ENCODE measurements at regions not wholly inside any gene's neighbourhood (a gene's known extent, or its start where the extent isn't known, plus 50 kb on each side); places are given as distances from the start of the nearest gene placed in this dataset.
A peak's percentile ranks its signal among the peaks of the same experiment; 100 is the strongest.

DNA sequence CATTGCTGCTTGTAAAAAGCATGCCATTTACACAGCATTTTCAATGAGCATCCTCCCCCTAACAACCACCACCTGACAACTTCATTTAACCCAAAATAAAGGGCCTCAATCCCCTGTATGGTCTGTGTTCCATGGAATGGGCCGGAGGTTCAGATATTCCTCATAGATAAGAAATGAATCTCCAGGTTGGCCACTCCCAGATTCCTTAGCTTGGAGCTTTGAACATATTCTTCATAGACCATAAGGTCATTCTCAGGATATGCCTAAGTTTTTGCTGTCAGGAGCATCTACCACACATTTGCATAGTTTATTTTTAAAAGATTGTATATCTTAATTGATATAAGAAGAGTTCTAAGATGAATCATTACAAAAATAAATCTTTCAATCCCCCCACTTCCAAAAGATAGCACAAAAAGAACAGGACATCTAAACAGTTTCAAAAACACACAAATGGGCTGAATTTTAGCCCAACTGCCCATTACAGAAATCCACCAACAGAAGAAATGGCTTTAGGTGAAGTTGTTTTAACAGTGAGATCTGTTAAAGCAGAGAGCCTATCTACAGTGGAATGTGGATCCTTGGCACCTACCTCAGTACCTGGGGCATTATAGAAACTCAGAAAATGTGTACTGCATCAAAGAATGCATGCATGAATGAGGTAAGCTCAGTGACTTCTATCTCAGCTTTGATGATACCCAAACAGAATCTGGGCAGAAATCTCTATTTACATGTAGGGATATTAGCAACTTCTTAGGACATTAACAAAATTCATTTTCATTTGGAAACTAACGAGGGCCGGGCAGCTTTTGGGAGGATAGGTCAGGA lies 179.8 kb downstream of the SEC61B start:
- DNase-seq: no peak

DNA sequence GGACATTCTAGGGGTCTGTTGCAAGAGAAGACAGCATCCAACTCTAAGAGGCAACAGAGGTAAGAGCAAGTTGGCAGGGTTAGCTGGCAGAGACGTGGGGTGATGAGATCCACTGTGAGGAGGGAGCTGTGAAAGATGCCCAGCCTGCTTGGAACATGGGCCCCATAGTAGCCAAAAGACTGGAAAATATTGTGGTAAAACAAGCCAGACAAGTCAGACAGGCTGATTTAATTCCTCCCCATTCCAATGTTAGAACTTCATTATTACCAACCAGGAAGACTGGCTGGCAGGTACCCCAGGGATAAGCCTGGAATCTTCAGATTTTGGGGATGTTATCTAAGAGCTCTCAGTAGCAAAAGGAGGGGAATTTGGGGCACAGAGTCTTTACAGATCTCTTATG lies 181.3 kb downstream of the SEC61B start:
- no peak for DNase-seq

DNA sequence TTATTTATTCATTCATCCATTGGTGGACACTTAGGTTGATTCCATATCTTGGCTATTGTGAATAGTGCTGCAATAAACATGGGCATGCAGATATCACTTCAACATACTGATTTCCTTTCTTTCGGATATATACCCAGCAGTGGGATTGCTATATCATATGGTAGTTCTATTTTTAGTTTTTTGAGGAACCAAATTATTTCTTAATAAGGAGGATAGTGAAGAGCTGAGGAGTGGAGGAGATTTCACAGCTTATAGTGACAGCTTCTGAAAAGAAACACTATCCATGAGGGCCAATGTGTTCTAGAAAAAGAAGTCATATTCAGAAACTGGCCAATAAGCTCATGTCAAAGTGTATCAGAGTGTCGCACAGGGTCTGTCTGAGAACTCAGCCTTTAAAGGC lies 183.3 kb downstream of the SEC61B start:
- DNase-seq: no peak

DNA sequence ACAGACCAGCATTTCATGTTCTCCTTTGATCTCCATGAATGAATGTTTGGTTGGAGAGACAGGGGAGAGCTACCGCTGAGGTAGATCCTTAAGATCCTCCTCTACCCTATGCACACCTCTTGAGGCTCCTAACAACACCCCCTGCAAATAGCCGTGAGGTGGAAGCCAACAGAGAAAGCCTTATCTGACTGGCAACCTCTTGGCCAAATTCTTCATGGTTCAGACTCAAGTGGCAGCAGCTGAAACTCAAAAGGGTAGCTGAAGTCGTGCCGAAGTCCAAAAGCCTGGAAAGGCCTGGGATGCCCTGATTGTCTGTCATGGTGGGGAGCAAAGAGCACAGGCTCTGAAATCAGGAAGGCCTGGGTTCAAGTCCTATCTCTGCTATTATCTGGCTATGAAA lies 184.9 kb downstream of the SEC61B start:
- DNase-seq: no peak

DNA sequence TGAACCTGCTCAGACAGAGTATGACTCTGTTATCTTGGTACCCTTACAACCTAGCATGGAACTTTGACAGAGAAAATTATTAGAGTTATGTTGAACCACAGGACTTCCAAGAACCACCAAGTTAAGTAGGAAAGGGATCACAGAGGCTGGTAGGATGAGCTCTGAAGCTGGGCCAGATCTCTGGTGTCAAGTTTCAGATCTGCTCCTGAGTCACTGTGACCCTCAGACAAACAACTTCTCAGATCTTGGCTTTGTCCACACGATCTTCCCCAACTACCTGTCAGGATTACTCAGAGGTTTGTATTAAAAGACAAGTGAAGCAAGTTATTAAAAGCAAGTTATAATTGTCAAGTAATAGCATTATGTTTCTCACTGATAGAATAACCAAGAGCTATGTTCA lies 189.0 kb downstream of the SEC61B start:
- DNase-seq: no peak

DNA sequence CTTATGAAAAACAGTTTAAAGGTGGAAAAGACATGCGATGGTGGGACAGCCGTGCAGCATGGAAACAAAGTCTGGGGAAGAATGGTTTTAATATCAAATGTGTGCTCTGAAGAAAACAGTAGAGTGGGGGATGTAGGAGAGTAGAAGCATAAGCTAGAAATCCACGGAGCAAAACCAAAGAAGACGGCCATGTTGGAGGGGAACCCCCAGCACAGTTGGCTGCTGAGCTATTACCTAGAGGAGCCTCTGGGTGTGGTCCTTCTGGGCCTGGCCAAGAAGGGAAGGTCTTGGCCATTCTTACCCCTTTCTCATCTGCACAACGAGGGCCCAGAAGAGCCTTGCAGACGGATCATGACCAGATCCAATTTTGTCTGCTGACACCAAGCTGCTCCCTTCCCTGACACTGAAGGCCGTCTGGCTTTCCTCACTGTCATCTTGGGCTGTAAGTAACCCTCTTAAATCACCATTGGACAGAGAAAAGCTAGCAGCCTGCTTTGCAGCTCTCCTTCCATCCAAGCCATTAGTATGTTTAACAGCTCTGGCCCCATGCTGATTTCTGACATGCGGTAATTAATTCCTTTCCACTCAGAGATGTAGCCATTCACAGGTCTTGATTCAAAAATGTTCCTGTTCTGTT lies 189.5 kb downstream of the SEC61B start:
- no peak for DNase-seq

DNA sequence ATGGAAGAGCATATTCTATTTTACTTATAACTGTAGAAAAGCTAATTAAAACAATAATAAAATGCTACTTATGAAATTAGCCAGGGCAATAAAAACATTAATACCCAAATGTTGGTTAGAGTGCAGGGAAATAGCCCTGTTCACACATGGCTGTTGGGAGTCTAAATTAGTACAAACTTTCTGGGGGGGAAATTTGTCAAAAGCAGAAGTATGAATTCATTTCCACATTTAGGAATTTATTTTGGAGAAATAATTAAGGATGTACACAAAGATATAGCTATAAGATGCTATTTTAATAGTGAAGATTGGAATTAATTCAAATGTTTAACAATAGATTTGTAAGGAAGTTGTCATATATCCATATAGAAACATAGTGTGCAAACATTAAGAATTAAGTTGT lies 190.5 kb downstream of the SEC61B start:
- DNase-seq: no peak

DNA sequence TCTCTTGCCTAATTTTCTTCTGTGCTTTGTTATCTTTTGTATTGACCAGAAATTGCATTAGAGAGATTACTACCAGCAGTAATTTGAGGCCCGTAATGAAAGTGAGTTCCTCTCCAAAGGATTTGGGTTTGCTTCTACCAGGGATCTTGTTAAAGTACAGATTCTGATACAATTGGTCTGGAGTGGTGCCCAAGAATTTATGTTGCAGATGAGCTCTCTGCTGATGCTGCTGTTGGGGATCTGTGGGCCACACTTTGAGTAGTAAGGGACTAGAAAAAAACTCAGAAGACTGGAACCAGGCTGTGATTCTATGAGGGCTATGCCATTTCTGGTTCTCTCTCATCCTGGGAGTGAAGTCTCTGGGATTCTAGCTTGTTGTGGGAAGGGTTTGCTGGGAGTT lies 192.2 kb downstream of the SEC61B start:
- DNase-seq: no peak

DNA sequence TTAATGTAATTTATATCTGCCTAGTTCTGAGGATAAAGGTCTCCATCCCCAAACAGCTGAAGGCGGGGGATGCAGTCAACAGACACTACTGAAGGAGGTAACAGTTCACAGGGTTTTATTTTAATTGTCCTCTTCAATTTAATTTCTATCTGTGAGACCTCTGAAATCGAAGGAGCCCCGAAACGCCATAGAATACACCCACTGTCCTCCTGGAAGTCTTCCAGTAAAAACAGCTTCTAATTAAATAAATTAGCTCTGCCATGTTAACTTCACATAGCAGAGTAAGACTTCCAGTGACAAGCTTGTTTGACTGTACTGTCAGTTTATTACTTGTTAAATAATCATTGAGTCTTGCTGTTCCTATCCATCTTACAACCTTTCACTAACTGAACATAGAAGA lies 193.5 kb downstream of the SEC61B start:
- DNase-seq: no peak

DNA sequence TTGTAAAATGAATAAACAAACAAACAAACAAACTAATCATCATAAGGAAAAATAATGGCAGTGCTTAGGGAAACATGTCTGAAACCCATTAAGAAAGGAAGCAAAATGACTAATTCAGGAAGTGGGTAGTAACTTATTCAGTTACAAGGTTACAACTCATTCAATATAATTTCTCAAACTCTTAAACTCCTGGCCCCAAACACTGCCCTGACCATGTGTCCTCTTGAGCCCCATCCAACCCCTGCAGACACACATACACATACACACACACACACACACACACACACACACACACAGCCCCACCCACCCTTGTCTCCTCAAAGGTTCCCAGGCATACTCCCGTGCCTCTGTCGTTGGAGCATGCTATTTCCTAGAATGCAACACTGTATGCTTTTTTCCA lies 193.9 kb downstream of the SEC61B start:
- no peak for DNase-seq

DNA sequence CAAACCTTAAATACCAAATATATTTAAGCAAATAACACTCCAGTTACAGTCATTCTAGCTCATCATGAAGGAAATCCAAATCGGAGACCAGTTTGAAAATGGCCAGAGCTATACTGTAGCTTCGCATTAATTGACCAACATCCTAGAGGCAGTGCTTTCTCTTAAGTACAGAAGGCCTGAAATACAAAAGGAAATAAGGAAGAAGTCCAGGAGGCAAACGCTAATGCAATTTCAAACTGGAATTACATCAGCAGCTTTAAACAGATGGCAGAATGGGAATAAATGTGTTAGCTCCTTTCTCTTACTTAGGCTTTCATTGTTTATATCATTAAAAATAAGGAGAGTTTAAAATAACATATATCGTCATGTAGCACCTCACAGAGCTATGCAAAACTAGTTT lies 197.0 kb downstream of the SEC61B start:
- no peak for DNase-seq

DNA sequence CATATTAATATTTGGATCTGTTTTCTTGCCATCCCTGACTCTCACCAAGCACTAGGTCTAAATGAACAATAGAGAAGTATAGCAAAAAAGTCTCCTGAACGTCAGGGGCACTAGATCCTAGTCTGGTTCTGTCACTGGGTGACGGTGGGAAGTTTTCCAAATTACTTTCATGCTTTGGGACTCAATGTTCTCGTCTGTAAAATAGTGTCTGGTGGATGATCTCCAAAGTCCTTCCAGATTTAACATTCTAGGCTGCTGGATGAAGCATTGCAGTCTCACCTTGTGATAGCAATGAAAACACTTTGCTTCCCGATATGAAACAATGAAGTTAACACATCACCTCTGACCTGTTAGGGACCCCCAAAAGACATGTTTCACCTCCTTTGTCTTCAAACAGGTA lies 199.3 kb downstream of the SEC61B start:
- DNase-seq: no peak

DNA sequence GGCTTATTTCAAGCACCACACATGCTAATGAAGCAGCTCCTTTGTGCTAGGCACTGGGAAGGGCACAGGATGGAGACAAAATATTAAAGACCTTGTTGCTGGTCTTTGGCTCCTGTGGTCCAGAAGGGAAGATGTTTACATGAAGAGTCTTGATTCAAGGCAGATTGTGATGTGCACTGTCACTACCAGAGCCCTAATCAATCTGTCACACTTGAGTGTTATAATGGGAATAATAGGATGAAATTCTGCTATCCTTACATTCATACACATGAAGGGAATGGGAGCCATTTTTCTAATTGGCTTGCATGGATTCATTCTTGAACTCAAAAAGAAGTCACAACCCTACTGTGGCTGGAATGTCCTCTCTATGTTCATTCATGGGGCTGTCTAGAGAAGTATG lies 203.0 kb downstream of the SEC61B start:
- DNase-seq: no peak

DNA sequence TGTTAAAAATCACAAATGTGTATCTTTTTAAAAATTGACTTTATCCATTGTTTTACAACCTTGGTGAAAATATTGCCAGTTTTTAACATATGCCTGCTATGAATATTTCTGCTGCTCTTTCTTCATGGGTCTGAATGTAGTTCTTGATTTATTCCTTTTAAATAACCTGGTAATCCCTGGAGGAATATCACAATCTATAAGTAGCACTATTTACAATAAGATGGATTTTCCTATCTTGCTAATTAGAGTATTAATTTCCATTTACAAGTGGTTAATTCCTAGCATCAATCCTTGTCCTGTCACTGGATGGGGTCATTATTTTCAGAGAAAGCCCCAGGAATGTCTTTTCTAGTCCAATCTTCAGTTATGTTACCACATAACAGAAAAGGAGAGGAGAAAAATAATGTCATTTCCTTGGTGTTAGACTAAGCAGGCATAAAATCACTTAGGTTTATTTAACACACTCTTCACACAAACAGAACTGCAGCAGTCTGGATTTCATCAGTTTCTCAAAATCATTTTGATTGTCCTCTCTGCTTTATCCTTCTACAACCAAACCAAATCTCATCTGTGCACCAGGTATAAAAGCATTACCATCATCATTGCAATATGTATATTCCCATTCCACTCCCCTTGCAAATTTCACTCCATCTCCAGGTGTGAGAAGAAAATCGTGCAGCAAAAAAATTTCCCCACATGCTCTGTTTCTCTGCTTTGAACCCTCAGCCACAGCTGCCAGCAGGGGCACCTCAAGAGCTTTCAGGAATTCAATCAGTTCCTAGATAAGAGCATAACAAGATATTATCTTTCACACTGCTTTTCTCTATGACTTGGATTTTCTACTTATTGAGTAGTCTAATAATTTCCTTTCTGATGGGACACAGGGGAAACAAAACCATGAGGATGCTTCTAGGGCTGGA lies 204.1 kb downstream of the SEC61B start:
- DNase-seq: no peak

DNA sequence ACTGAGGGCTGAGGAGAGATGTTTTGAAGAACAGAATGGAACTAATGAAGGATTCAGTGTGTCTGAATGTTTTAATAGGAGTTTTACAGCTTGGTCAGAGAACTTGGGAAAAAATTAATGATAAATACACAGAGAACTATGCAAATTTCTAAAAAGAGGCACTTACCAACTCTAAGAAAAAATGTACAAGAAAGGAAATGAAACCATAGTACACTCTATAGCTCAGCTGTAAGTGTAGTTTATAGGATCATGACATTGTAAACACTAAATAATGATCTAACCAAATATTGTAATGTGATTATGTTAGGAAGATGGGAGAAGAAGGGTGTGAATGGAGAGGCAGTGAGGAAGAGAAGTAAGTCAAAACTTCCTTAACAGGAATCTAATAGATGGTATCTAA lies 205.2 kb downstream of the SEC61B start:
- DNase-seq: no peak

DNA sequence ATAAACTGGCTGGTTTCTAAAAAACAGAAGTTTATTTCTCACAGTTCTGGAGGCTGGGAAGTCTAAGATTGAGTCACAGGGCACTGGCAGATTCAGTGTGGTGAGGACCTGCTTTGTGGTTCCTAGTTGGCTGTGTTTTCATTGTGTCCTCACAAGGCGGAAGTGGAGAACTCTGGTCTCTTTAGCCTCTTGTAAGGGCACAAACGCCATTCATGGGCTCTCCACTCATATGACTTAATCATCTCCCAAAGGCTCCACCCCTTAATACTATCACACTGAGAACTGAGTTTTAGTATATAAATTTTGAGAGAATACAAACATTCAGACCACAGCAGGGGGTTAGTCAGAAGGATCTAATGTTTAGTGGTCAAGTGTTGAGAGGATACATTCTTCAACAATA lies 208.2 kb downstream of the SEC61B start:
- no peak for DNase-seq

DNA sequence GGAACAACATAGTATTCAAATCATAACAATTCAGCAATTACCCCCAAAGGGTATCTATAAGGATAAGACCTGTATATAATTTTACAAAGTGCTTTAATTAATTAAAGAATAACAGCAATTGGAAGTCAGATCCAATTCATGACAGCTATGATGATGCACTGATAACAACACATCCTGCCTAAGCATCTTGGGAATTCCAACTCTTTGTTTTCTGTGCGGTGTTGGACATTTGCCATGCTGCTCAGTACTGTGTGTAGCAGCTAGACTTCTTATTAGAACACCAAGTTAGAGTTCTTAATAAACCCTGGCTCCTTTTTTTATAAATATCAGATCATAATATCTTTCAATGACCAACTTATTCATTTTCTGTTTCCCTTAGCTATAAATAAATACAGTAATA lies 209.0 kb downstream of the SEC61B start:
- DNase-seq: no peak

DNA sequence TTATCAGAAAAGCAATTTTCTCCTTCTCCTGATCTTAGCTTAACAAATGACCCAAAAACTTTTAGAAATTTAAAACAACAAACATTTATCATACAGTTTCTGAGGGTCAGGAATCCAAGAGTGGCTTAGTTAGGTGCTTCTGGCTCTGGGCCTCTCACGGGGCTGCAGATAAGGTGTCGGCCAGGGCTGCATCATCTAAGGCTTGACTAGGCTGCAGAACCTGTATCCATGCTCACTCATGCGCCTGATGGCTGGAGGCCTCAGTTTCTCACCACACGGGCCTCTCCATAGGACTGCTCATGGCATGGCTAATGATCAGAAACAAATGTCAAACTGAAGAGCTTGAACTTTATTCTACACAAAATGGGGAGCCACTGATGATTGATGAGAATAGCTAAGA lies 210.0 kb downstream of the SEC61B start:
- no peak for DNase-seq

DNA sequence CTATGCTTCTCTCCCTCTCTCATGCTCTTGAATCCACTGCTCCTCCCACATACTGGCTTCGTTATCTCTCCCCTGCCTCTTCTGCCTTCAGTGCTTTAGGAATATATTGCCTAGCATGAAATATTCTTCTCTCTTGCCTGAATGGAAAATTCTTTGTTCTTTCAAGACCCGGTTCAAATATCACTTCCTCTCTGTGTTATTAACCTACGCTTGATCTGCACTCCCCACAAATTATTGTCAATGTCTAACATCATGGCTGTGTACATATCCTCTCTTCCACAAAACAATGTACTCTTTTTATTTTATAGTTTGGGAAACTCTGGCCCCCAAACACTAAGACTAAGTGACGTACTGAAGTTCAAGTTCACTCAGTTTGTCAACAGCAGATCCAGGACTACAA lies 211.0 kb downstream of the SEC61B start:
- no peak for DNase-seq

DNA sequence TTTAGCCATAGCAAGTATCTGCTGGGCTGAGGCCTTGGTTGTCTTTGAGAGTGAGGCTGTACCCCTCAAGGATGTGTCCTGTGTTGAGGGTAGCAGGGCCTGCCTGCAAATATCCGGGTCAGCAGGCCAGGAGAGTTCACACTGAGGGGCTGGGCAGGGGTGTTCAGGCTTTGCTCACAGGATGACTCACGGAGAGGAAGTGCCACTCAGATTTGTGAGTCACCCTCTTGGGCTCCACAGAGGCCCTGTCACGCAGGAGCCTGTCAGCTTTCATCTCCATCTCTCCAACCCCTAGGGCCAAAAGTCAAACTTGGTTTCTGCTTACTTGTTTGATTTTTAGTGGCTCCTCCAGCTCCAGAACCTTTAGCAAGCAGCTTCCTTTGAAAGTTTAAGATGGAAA lies 211.5 kb downstream of the SEC61B start:
- peak; percentile 33 for DNase-seq

DNA sequence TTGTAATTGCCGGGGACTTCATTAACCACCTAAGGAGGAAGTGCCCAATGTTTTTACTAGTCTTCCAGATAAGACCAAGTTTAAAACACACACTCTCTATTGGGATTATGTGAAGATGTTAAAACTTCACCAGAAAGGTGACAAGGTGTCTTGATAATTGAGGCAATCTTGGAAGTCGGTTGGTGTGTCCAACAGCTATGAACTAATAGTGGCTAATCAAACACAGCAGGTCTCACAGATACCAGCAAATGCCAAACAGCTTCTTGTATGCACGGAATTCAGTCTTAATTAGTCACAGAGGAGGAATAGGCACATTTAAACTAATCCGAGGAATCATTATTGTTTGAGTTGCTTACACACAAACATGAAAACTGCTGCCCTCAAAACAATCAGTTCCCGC lies 214.5 kb downstream of the SEC61B start:
- DNase-seq: no peak

DNA sequence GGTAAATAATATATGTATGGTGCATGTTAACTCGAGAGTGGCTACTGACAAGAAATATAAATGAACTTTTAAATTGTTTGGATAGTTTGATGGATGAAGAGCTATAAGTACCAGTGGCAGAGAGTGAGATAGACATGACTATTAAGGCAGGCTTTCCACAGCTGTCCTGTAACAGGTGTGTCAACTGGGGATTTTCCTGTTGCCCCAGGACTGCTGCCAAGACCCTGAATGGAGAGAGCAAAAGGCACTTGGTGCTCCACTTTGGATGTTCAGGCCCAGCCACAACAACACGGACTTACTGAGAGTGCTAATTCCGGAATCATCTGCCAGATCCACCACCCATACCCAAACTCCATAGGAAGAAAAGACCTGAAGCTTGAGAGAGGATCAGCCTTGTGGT lies 215.1 kb downstream of the SEC61B start:
- DNase-seq: no peak

DNA sequence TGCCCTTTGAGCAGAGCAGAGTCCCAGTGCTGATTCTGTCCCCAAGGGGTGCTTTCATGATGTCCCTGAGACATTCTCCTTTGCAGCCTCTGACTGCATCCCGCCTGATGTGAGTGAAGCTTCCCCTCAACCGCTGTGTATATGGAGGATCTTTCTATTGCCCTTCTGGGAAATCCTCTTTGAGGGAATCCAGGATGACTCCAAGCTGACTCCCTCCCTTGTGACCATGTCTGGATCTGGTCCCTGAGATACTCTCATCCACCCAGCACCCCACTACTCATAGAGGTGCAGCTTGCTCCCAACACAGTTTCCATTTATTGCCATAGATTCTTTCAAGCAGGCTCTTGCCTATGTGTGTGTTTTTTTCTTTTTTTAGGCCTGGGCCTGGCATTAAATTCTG lies 216.5 kb downstream of the SEC61B start:
- no peak for DNase-seq

DNA sequence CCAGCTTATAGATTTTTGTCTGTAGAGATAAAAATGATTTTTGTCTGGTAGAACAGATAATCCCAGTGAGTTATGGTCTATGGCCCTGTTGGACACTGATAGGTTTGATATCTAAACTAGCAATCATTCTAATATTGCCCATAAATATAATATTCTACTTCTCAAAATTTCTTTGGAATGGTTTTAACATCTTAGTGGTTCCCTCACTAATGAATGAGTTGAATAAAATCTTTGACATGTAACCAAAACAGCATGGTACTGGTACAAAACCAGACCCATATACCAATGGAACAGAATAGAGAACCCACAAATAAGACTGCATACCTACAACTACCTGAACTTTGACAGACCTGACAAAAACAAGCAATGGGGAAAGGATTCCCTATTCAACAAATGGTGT lies 219.7 kb downstream of the SEC61B start:
- no peak for DNase-seq

Data from CD4-positive, alpha-beta T cell treated with Interleukin-17A for 4 hours (primary cell).